HG03469 (cell line): ENCODE measurements at regions not wholly inside any gene's neighbourhood (a gene's known extent, or its start where the extent isn't known, plus 50 kb on each side); places are given as distances from the start of the nearest gene placed in this dataset.
"Not testable (repeated sequence)": the region's sequence is repeated elsewhere in the genome, so short reads cannot be mapped to it uniquely, and the experiment has no call there.

ENCODE experiments used
- ATAC-seq: cut with Tn5 transposase; IDR thresholded peaks from one replicate; pipeline ENCODE4 v1.9.1; 2021; ENCODE audit warnings: mild to moderate bottlenecking, moderate library complexity, moderate number of reproducible peaks; ENCODE audit not compliant: unreplicated experiment

GRCh38 chr1:241447031-241447644 is 72.4 kb downstream of the FH start:
- ATAC-seq: no peak

GRCh38 chr1:241444836-241445235 is 74.7 kb downstream of the FH start:
- no peak for ATAC-seq

GRCh38 chr1:241443561-241443960 is 76.0 kb downstream of the FH start:
- ATAC-seq: no peak

GRCh38 chr1:241442686-241443085 is 76.9 kb downstream of the FH start:
- ATAC-seq: no peak

- no peak for ATAC-seq
Observed at GRCh38 chr1:241440904-241441303, 78.7 kb downstream of the FH start.

GRCh38 chr1:241438686-241439085 is 80.9 kb downstream of the FH start:
- ATAC-seq: not testable (repeated sequence)

GRCh38 chr1:241432241-241432640 is 75.2 kb upstream of the RGS7 start:
- ATAC-seq: no peak

GRCh38 chr1:241425091-241425490 is 68.1 kb upstream of the RGS7 start:
- ATAC-seq: not testable (repeated sequence)

GRCh38 chr1:241424480-241424971 is 67.5 kb upstream of the RGS7 start:
- no peak for ATAC-seq

GRCh38 chr1:241423541-241424479 is 66.8 kb upstream of the RGS7 start:
- peak; percentile 91 for ATAC-seq

GRCh38 chr1:241422470-241422869 is 65.5 kb upstream of the RGS7 start:
- ATAC-seq: no peak

- ATAC-seq: no peak
Observed at GRCh38 chr1:241419986-241420385, 63.0 kb upstream of the RGS7 start.

GRCh38 chr1:241417258-241417657 is 60.3 kb upstream of the RGS7 start:
- ATAC-seq: no peak

GRCh38 chr1:241413974-241414373 is 57.0 kb upstream of the RGS7 start:
- ATAC-seq: no peak

GRCh38 chr1:241413386-241413785 is 56.4 kb upstream of the RGS7 start:
- ATAC-seq: peak; percentile 78

GRCh38 chr1:241412646-241413045 is 55.6 kb upstream of the RGS7 start:
- ATAC-seq: no peak

- no peak for ATAC-seq
Observed at GRCh38 chr1:241411776-241412338, 54.9 kb upstream of the RGS7 start.

- ATAC-seq: no peak
Observed at GRCh38 chr1:241411056-241411775, 54.2 kb upstream of the RGS7 start.

GRCh38 chr1:241408170-241408569 is 51.2 kb upstream of the RGS7 start:
- ATAC-seq: no peak
